ENCODE measurements at regions not wholly inside any gene's neighbourhood (a gene's known extent, or its start where the extent isn't known, plus 50 kb on each side); places are given as distances from the start of the nearest gene placed in this dataset.

DNA sequence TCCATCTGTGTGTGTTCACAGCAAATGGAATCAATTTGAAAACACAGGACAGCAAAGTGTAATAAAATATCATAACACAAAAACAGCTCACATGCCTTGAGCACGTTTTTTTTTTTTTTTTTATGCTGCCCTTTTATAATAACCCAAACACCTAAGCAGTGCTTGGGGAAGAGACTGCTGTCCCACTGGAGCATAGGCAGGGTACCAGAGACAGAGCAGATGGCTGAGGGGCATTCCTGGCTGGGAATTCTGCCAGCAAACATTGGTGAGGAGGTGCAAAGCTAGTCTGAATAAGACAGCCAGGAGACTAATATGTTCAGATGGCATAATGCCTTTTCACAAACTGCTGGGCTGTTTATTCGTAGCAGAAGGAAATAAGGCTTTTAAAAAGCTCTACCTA is 58.1 kb upstream of the SV2C start:
- TF ChIP-seq, protein P1, sequence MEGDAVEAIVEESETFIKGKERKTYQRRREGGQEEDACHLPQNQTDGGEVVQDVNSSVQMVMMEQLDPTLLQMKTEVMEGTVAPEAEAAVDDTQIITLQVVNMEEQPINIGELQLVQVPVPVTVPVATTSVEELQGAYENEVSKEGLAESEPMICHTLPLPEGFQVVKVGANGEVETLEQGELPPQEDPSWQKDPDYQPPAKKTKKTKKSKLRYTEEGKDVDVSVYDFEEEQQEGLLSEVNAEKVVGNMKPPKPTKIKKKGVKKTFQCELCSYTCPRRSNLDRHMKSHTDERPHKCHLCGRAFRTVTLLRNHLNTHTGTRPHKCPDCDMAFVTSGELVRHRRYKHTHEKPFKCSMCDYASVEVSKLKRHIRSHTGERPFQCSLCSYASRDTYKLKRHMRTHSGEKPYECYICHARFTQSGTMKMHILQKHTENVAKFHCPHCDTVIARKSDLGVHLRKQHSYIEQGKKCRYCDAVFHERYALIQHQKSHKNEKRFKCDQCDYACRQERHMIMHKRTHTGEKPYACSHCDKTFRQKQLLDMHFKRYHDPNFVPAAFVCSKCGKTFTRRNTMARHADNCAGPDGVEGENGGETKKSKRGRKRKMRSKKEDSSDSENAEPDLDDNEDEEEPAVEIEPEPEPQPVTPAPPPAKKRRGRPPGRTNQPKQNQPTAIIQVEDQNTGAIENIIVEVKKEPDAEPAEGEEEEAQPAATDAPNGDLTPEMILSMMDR (IDR thresholded peaks at IDR 0.05) = no peak
- TF ChIP-seq POLR2A (IDR thresholded peaks at IDR 0.05) = no peak

All from lower leg skin (tissue), 3 donors.